HG03575 (cell line): ENCODE measurements at regions not wholly inside any gene's neighbourhood (a gene's known extent, or its start where the extent isn't known, plus 50 kb on each side); places are given as distances from the start of the nearest gene placed in this dataset.

ENCODE experiments used
- ATAC-seq: cut with Tn5 transposase; IDR thresholded peaks from one replicate; pipeline ENCODE4 v1.9.1; 2021; ENCODE audit not compliant: unreplicated experiment, insufficient number of reproducible peaks, low FRiP score; ENCODE audit errors: extremely low read depth

DNA sequence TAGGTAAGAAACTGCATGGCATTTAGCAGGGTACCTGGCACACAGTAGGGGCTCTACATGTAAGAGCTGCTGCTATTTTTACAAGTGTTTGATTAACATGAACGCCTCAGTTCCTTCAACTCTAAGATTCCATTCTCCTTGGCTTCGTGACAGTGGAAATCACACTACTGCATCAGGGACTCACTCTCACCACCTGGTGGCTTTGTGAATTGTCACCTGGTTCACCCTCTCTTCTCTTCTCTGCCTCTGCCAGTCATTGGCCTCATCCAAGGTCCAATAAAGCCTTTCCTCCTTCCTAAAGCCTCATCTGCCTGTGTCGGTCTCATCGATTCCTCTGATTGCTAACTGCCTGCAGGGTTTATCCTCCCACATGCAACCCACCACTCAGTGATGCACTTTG lies 476.4 kb downstream of the VRK1 start:
- ATAC-seq: no peak

- no peak for ATAC-seq
Observed at GRCh38 chr14:97274626-97275025, 477.4 kb downstream of the VRK1 start.

- ATAC-seq: no peak
Observed at GRCh38 chr14:97275276-97275675, 478.1 kb downstream of the VRK1 start.

DNA sequence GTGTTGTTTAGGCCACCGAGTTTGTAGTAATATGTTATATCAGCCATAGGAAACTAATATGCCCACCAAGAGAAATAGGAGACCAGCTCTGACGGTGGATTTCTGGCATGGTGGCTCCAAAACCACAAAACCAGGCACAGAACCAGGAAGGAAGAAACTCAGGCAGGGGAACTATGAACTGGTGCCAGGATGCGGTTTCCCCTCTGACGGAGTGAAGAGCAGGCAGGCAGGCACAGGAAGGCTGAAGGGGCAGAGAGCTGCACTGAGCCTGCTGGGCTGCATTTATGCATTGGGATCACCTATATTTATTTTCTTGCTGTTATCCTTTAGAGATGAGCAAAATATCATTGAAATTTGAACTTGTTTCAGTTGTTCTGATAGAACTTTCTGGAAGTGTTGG lies 479.4 kb downstream of the VRK1 start:
- ATAC-seq: no peak

DNA sequence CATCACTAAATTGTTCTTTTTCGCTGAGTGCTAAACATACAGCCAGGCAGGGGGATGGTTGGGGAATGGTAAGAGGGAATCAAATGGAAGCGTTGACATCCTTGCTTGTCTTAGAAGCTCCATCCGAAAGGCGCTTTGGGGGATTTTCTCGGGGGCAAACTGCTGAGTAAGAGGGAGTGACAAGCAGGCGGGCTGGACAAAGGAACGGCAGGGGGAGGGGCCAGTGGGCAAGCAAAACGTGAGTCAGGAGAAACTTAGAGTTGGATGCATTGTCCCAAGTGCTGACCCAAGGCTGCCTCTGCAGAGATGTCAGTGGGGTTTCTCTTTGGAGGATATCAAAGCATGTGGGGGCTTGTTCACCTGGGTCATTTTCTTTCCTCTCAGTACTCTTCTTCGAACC lies 480.5 kb downstream of the VRK1 start:
- ATAC-seq: no peak

DNA sequence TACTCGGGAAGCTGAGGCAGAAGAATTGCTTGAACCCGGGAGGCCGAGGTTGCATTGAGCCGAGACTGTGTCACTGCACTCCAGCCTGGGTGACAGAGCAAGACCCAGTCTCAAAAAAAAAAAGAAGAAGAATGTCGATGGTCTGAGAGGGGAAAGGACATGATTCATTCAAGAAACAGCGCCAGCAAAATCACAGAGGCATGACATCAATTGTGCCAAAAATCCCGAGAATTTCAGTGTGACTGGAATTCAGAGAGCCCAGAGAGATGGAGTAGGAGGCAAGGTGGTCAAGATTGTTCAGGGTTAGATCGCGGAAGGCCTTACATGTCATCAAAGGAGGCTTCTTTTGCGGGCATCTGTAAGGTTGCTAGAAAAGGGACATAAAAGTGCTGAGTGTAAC lies 483.3 kb downstream of the VRK1 start:
- no peak for ATAC-seq

DNA sequence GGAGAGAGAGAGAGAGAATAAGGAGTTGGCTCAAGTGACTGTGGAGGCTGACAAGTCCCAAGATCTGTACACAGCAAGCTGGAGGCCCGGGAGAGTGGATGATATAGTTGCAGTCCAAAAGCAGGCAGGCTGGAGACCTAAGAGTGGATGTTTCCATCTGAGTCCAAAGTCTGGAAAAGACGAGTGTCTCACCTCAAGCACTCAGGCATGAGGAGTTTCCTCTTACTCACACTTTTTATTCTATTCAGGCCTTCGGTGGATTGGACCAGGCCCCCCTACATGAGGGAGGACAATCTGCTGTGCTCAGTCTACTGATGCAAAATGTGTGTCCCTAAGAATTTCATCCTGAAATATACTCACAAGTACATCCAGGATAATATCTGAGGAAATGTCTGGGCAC lies 484.6 kb downstream of the VRK1 start:
- no peak for ATAC-seq

- ATAC-seq: no peak
Observed at GRCh38 chr14:97282210-97283004, 485.2 kb downstream of the VRK1 start.

GRCh38 chr14:97283005-97283403 lies 485.8 kb downstream of the VRK1 start:
- ATAC-seq: no peak

GRCh38 chr14:97283426-97283825 lies 486.2 kb downstream of the VRK1 start:
- ATAC-seq: no peak

- no peak for ATAC-seq
Observed at GRCh38 chr14:97283841-97284240, 486.7 kb downstream of the VRK1 start.

GRCh38 chr14:97287956-97288355 lies 490.8 kb downstream of the VRK1 start:
- ATAC-seq: no peak

DNA sequence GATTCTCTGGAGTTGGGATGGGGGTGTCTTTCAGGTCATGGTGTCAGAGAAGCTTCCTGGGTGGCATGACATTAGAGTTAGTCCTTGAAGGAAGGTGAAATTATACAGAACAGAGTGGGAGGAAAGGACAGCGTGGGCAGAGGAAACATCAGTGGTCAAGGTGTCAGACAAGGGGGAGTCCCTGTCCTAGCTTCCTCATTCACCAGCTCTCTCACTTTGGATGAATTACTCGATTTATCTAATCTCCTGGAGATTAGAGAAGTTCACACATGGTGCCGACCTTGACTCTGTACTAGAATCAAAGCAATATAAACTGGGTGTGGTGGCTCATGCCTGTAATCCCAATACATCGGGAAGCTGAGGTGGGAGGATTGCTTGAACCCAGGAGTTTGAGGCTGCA lies 492.9 kb downstream of the VRK1 start:
- no peak for ATAC-seq

GRCh38 chr14:97290977-97291376 lies 493.8 kb downstream of the VRK1 start:
- ATAC-seq: no peak

DNA sequence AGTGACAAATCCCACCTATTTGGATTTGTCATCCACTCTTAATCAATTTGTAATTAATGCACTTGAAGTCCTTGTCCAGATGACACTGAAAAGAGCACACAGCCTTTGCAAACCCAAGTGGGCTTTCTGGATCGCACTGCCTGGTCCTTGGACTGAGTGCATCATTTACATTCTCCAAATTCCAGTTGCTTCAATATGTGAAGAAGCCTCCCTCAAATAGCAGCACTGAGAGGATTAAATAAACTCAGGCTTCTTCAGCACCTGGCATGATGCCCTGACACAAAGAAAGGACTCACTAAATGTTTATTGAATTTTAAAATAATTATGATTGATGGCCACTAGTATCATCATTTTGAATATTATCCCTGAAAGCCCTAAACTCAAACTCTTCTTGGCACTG lies 496.5 kb downstream of the VRK1 start:
- ATAC-seq: no peak

DNA sequence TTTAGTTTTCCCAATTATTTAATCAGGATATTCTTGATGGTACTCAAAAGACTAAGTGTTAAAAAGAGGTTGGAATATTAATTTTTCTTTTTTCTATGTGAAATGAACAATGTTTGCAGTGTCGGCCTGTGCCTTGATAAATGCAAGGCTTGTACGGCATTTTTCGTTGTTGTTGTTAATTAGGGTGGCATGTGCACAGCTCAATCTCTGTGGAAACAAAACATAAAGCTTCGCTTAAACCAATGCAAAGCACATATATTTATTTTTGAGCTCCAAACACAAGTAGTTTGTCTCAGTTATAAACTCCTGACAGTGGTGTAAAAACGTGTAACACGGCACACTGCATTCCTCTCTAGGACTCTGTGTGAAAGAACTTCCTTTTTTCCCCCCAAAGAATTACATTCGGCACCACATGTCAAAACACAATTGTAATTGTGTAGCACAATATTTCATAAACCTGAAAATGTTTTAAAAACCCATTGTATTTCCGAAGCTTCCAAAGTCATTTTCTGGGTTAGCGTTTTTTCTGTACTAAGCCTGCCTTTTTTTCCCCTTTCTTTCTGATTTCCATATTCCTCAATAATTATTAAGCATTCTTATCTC lies 498.0 kb downstream of the VRK1 start:
- ATAC-seq: no peak

- no peak for ATAC-seq
Observed at GRCh38 chr14:97296176-97296575, 499.0 kb downstream of the VRK1 start.

DNA sequence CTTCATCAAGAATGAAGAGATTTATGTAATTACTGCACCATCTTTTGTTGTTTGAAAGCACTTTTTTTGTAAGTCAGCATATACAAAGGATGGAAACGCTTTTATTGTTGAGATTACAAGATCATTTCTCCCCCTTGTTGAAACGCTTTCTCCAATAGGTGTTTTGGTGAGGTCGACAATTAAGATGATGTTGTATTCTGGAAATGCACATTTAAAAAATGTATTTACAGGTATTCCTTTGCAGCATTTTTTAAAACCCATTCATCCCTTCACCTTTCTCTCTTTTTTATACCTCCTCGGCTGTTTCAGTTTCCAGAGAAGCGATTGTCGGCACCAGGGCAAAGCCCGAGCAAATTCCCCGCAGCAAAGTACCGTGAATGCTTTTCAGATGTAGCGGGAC lies 499.9 kb downstream of the VRK1 start:
- no peak for ATAC-seq

DNA sequence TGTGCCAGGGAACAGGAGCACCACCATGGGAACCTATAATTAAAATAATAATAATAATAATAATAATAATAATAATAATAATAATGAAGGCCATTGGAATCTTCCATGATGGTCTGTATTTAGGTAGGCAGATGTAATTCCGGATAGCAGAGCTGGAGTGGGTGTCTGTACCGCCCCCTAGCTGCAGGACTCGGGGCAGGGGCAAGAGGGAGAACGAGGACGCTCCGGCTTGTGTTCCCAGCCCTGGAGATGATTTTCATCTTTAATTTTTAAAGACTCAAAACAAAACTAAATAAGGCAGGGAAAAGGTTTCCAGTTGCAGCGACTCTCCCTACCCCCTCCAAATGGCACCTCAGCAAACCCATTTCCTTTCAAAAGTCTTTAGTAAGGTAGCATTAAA lies 501.1 kb downstream of the VRK1 start:
- no peak for ATAC-seq

- ATAC-seq: no peak
Observed at GRCh38 chr14:97298736-97299135, 501.6 kb downstream of the VRK1 start.

GRCh38 chr14:97299661-97300060 lies 502.5 kb downstream of the VRK1 start:
- ATAC-seq: no peak
